ENCODE measurements at regions not wholly inside any gene's neighbourhood (a gene's known extent, or its start where the extent isn't known, plus 50 kb on each side); places are given as distances from the start of the nearest gene placed in this dataset.

- TF ChIP-seq HCFC1 (IDR thresholded peaks at IDR 0.05; ENCODE audit: low read length) (no peak), ZNF207 (IDR thresholded peaks at IDR 0.05; ENCODE audit: borderline replicate concordance) (no peak), STAT1 (conservative IDR thresholded peaks at IDR 0.05) (no peak), CHD1 (IDR thresholded peaks at IDR 0.05; ENCODE audit: low read depth, low read length) (no peak), CTCF (IDR thresholded peaks at IDR 0.05 in 2 of 3, conservative IDR thresholded peaks at IDR 0.05 in 1 of 3; ENCODE audit: control insufficient read depth in 2 of 3, extremely low read depth in 1 of 3, insufficient read depth in 1 of 3, low read depth in 3 of 3, low read length in 3 of 3) (no peak), ZNF592 (IDR thresholded peaks at IDR 0.05) (no peak)
These were observed 434.8 kb upstream of the SLC8A1 start (continued) for GRCh38 chr2:40886655-40887054.

GRCh38 chr2:40896358-40896757, 444.5 kb upstream of the SLC8A1 start:
- DNase-seq (ENCODE audit: low read depth, low spot score) = no peak
- Histone ChIP-seq H3K27ac (ENCODE audit: control insufficient read depth, insufficient read depth) (no peak overlapping the region), H3K4me3 (no peak overlapping the region), H4K20me1 (ENCODE audit: control insufficient read depth, insufficient read depth) (no peaks in the 10 kb centered on the region), H3K36me3 (ENCODE audit: control insufficient read depth in 2 of 2, insufficient read depth in 2 of 2, low read length in 1 of 2) (no peaks in the 10 kb centered on the region), H3K9ac (ENCODE audit: control insufficient read depth, insufficient read depth, low read length) (no peak overlapping the region), H3K27me3 (replicated peaks in 1 of 2; ENCODE audit: control insufficient read depth in 2 of 2, insufficient read depth in 2 of 2, low read length in 1 of 2) (no peaks in the 10 kb centered on the region), H3K4me2 (ENCODE audit: control insufficient read depth, insufficient read depth) (no peak overlapping the region), H3K79me2 (ENCODE audit: control insufficient read depth, insufficient read depth, low read length) (no peaks in the 10 kb centered on the region), H3K4me1 (ENCODE audit: control insufficient read depth, insufficient read depth, low read length) (no peaks in the 10 kb centered on the region), H3K9me3 (replicated peaks; ENCODE audit: control insufficient read depth, insufficient read depth, low read length) (no peaks in the 10 kb centered on the region), H2AFZ (ENCODE audit: control insufficient read depth, low read depth, low read length) (no peak overlapping the region)
- ChIA-PET POLR2A (no interaction called here), CTCF (interaction anchor here (0.6 kb wide), 1 partner anchor 500 kb away, joined by 3 read pairs; no protein-coding TSS in a partner anchor), SMC1A (ENCODE audit: uncharacterized antibody, unreplicated experiment) (no interaction called here), RAD21 (ENCODE audit: unreplicated experiment) (no interaction called here)
- FAIRE-seq = no peak
- no peak for ATAC-seq
- intact Hi-C loops (cut with micrococcal nuclease; ENCODE audit: unreplicated experiment) = no loop called here
- TF ChIP-seq POU2F2 (IDR thresholded peaks at IDR 0.05; ENCODE audit: borderline replicate concordance, low read depth, low read length) = no peak
- no peak for TF ChIP-seq MTA3 (IDR thresholded peaks at IDR 0.05; ENCODE audit: borderline replicate concordance, low read length)
- TF ChIP-seq EED (IDR thresholded peaks at IDR 0.05; ENCODE audit: low read depth) = no peak
- no peak for TF ChIP-seq IRF4 (IDR thresholded peaks at IDR 0.05; ENCODE audit: low read depth, low read length)
- TF ChIP-seq FOS (IDR thresholded peaks at IDR 0.05; ENCODE audit: borderline replicate concordance, extremely low read depth, insufficient read length) = no peak
- no peak for TF ChIP-seq LARP7 (IDR thresholded peaks at IDR 0.05)
- TF ChIP-seq BCL3 (IDR thresholded peaks at IDR 0.05; ENCODE audit: borderline replicate concordance, insufficient read depth, low read depth, low read length, poor library complexity, severe bottlenecking) = no peak
- no peak for TF ChIP-seq ATF3 (IDR thresholded peaks at IDR 0.05; ENCODE audit: borderline replicate concordance, extremely low read depth, low read depth, low read length)
- TF ChIP-seq TCF3 (IDR thresholded peaks at IDR 0.05; ENCODE audit: borderline replicate concordance, insufficient read depth, low read depth, low read length) = no peak
- TF ChIP-seq EZH2 (IDR thresholded peaks at IDR 0.05; ENCODE audit: borderline replicate concordance, control insufficient read depth, low read depth, low read length) = no peak
- no peak for TF ChIP-seq FOXK2 (IDR thresholded peaks at IDR 0.05)
- in situ Hi-C loops (cut with MboI) = no loop called here
- no TSS peak for BruUV-seq (replicated peaks)

Measured in GM12878 (cell line).